AG04449 (cell line): ENCODE measurements at regions not wholly inside any gene's neighbourhood (a gene's known extent, or its start where the extent isn't known, plus 50 kb on each side); places are given as distances from the start of the nearest gene placed in this dataset.

ENCODE experiments used
- CTCF ChIA-PET: fragments of 350-600 bp; formaldehyde crosslinking; extraction: SDS; loops from one replicate; lab custom pipeline; 2021; ENCODE audit warnings: antibody characterized with exemption; lab: Yijun Ruan, JAX
- POLR2A ChIA-PET: fragments of 400-600, 350-600 bp; formaldehyde crosslinking; extraction: SDS; loops from one replicate; lab custom pipeline; 2020; ENCODE audit warnings: antibody characterized with exemption, inconsistent platforms; lab: Yijun Ruan, JAX
- DNase-seq: peaks from one replicate; pipeline ENCODE4 v3.0.0-alpha.2; 2010; ENCODE audit warnings: low read depth, low spot score
- H3K4me3 ChIP-seq: 2 replicates; pipeline ENCODE4 v1.5.1; 2011; ENCODE audit warnings: low read depth, mild to moderate bottlenecking, control low read depth, low read length
- TF ChIP-seq, protein P1 (sequence below): IDR thresholded peaks from one replicate; pipeline ENCODE4 v1.5.1; 2011; ENCODE audit warnings: mild to moderate bottlenecking, moderate library complexity, low read length, control low read depth, inconsistent platforms; ENCODE audit not compliant: insufficient read depth; ENCODE audit errors: missing control alignments

DNA sequence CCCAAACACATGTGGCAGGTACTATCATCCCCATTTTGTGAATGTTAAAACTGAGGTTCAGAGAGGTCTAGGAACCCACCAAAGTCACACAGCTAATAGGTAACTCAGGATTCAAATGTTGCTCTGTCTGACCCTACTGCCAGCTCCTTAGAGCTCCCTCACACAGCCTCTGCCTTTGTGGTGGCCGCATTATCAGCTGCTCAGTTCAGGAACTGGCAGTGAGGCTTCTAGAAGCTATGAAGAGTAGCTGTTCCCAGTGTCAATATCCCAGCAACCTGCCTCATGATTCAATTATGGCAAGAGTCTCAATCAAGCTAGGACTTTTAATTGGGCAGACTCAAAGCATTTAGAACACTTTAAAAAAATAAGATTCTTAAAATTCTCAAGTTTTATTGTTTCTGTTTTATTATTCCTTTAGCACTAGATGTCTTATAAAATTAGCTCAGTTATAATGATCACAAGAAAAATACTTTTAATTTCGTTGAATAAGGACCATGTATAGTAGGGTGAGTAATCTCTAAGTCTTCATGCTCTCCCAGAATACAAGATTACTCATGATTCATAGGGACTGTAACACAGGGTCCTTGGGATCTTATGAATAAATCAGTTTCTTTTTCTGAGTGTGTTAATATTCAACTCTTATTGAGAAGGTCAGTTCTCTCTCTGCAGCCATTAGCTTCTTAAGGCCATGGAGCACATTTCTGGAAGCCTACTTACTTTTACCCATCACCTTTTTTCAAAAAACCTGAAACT lies 342.7 kb downstream of the RND3 start:
- ChIA-PET CTCF (no interaction called here), POLR2A (interaction anchor here (1.4 kb wide), 1 partner anchor 10 kb away, joined by 7 read pairs; no protein-coding TSS in a partner anchor)
- DNase-seq: no peak
- no peak overlapping the region for H3K4me3 ChIP-seq
- TF ChIP-seq, protein P1, sequence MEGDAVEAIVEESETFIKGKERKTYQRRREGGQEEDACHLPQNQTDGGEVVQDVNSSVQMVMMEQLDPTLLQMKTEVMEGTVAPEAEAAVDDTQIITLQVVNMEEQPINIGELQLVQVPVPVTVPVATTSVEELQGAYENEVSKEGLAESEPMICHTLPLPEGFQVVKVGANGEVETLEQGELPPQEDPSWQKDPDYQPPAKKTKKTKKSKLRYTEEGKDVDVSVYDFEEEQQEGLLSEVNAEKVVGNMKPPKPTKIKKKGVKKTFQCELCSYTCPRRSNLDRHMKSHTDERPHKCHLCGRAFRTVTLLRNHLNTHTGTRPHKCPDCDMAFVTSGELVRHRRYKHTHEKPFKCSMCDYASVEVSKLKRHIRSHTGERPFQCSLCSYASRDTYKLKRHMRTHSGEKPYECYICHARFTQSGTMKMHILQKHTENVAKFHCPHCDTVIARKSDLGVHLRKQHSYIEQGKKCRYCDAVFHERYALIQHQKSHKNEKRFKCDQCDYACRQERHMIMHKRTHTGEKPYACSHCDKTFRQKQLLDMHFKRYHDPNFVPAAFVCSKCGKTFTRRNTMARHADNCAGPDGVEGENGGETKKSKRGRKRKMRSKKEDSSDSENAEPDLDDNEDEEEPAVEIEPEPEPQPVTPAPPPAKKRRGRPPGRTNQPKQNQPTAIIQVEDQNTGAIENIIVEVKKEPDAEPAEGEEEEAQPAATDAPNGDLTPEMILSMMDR: no peak

DNA sequence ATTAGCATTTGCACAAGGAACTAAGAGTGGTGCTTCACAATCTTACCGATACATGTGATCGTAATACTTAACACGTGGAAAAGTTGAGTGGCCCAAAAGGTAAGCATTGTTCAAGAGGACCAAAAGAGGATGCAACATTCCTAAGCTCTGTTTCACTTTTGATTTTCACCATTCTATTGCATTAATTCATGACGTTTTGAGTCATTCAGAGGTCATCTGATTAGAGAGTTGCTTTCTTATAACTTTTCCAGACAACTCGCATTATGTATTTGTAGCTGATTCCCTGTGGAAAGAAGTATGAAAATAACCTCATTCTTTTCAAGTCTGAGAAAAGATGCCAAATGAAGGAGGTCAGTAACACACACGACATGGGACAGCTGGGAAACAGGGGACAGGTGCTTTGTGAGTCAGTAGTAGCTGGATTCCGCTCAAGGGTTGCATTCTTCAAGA lies 344.4 kb downstream of the RND3 start:
- CTCF ChIA-PET: interaction anchor here (1.0 to 1.4 kb wide), 3 partner anchors 17 to 23 kb away, joined by 3 read pairs; no protein-coding TSS in a partner anchor
- TF ChIP-seq, protein P1: no peak
- no peak for DNase-seq
- no peak overlapping the region for H3K4me3 ChIP-seq
- POLR2A ChIA-PET: interaction anchor here (1.0 to 1.6 kb wide), 5 partner anchors 8 to 342 kb away, joined by 3 to 7 read pairs (median 5); no protein-coding TSS in a partner anchor

DNA sequence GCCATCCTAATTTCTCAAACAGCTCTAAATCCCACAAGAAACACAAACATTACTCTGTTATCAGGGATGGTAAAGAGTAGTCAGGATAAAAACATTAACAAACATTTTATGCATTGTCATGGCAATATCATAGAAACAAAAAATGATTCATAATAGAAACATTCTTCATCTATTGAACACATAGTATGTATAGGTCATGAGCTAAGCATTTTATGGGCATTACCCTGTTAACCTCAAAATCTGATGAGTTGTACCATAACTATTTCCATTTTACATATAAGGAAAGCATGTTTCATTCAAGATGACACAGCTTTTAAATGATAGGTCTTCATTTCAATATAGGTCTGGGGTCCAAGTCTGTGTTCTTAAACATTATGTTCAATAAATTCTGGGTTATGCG lies 344.9 kb downstream of the RND3 start:
- TF ChIP-seq, protein P1: no peak
- ChIA-PET POLR2A (interaction anchor here (0.7 to 1.6 kb wide), 5 partner anchors 9 to 343 kb away, joined by 3 to 5 read pairs (median 3); no protein-coding TSS in a partner anchor), CTCF (interaction anchor here (1.3 to 1.4 kb wide), 2 partner anchors 16 to 497 kb away, joined by 3 read pairs; no protein-coding TSS in a partner anchor)
- H3K4me3 ChIP-seq: no peak overlapping the region
- DNase-seq: no peak

DNA sequence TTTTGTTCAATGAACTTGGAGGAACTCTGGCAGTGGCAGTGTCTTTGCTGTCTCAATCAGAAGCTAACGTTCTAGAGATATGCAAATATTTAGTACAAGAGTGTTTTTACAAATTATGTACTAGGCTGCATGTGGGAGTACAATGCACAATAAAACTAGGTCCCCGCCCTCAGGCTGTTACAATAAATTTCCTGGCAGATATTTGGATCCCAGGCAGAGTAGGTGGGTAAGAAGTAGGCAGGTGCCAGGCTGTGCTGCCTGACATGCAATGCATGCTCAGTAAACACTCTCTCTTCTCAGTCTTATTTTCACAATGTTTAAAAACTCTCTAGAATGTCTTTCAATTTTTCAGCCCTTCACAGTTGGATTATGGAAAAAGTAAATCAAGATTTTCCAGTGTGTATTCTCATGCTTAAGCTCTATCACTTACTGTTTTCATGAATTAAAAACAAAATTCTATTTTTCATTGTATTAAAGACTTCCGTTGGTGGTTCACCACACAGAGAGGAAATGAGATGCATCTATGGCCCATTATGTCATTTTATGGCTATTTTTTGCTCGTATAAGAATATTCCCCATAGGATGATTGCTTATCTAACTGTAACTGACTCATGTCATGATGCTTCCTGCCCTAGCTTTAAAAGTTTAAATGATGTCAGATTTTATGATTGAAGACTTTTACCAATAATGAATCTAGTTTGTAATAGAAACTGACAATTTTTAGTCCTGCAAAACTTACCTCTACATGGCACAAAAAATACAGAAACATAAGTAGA lies 346.1 kb downstream of the RND3 start:
- no peak overlapping the region for H3K4me3 ChIP-seq
- ChIA-PET POLR2A (interaction anchor here (0.6 kb wide), 1 partner anchor 373 kb away, joined by 3 read pairs; no protein-coding TSS in a partner anchor), CTCF (interaction anchor here (1.2 to 1.4 kb wide), 3 partner anchors 15 to 1097 kb away, joined by 3 read pairs; no protein-coding TSS in a partner anchor)
- TF ChIP-seq, protein P1: no peak
- no peak for DNase-seq

DNA sequence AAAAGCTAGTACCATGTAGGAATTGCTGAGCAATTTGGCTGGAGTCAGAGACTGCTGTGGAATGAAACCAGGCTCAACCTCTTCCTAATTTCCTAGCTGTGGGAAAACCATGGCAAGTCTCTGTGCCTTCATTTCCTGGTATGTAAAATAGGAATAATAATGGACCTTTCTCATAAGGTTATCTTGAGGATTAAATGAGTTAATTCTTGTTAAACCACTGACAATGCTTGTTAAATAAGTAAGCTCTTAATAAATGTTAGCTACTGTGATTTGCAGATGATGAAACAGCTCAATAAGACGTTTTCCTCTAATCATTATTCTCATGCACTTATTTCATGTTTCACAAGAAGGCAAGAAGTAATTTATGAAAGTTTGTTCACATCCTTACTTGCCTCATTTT lies 346.7 kb downstream of the RND3 start:
- POLR2A ChIA-PET: interaction anchor here (0.6 kb wide), 1 partner anchor 372 kb away, joined by 3 read pairs; no protein-coding TSS in a partner anchor

More for the DNA sequence above, 346.7 kb downstream of the RND3 start:
- TF ChIP-seq, protein P1: no peak
- H3K4me3 ChIP-seq: no peak overlapping the region
- CTCF ChIA-PET: interaction anchor here (1.2 kb wide), 1 partner anchor 1098 kb away, joined by 3 read pairs; no protein-coding TSS in a partner anchor
- no peak for DNase-seq
